ENCODE measurements at regions not wholly inside any gene's neighbourhood (a gene's known extent, or its start where the extent isn't known, plus 50 kb on each side); places are given as distances from the start of the nearest gene placed in this dataset.

DNA sequence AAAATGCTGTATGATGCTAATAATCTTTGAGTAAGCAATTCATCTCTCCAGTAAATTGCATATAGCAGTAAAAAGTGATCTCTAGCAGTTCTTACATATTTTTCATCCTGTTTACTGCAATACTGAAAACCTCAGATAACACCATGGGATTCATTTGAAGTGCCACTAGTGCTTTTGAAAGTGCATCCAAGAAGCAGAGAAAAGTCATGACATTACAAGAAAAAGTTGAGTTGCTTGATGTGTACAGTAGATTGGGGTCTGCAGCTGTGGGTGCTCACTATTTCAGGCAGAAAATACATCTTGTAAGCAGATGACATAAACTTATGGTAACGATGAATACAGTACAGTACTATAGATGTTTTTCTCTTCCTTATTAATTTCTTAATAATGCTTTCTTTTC, 1984.9 kb upstream of the LRRTM1 start:
- in situ Hi-C loops (cut with MboI) (no loop called here), intact Hi-C loops (cut with micrococcal nuclease; ENCODE audit: unreplicated experiment) (no loop called here)
- no peak overlapping the region for H3K4me3 ChIP-seq
- no TSS peak for BruUV-seq (replicated peaks)
- H4K20me1 ChIP-seq (ENCODE audit: control insufficient read depth, insufficient read depth): no peaks in the 10 kb centered on the region
- no peak for ATAC-seq
- no peaks in the 10 kb centered on the region for H3K79me2 ChIP-seq (ENCODE audit: control insufficient read depth, insufficient read depth, low read length)
- no peak overlapping the region for H2AFZ ChIP-seq (ENCODE audit: control insufficient read depth, low read depth, low read length)
- no peaks in the 10 kb centered on the region for H3K27me3 ChIP-seq (replicated peaks in 1 of 2; ENCODE audit: control insufficient read depth in 2 of 2, insufficient read depth in 2 of 2, low read length in 1 of 2)
- H3K4me1 ChIP-seq (ENCODE audit: control insufficient read depth, insufficient read depth, low read length): no peaks in the 10 kb centered on the region
- ChIA-PET RAD21 (ENCODE audit: unreplicated experiment) (interaction anchor here (1.1 to 1.2 kb wide), 2 partner anchors 49 to 52 kb away, joined by 3 read pairs; no protein-coding TSS in a partner anchor), POLR2A (no interaction called here), SMC1A (ENCODE audit: uncharacterized antibody, unreplicated experiment) (interaction anchor here (1.4 to 2.3 kb wide), 3 partner anchors 11 to 14 kb away, joined by 3 to 8 read pairs (median 3); no protein-coding TSS in a partner anchor), CTCF (interaction anchor here (0.8 kb wide), 1 partner anchor 13 kb away, joined by 3 read pairs; no protein-coding TSS in a partner anchor)
- no peaks in the 10 kb centered on the region for H3K9me3 ChIP-seq (replicated peaks; ENCODE audit: control insufficient read depth, insufficient read depth, low read length)
- no peak overlapping the region for H3K4me2 ChIP-seq (ENCODE audit: control insufficient read depth, insufficient read depth)
- no peak overlapping the region for H3K9ac ChIP-seq (ENCODE audit: control insufficient read depth, insufficient read depth, low read length)
- DNase-seq (ENCODE audit: low read depth, low spot score): no peak
- TF ChIP-seq ZSCAN29 (IDR thresholded peaks at IDR 0.05) (no peak), NFYB (IDR thresholded peaks at IDR 0.05; ENCODE audit: insufficient read depth, low read depth, low read length) (no peak), ATF2 (IDR thresholded peaks at IDR 0.05; ENCODE audit: low read length) (no peak), BMI1 (IDR thresholded peaks at IDR 0.05; ENCODE audit: borderline replicate concordance) (no peak), CREM (IDR thresholded peaks at IDR 0.05; ENCODE audit: low read depth) (no peak), ZNF384 (IDR thresholded peaks at IDR 0.05; ENCODE audit: borderline replicate concordance, low read depth, low read length) (no peak), CREB1 (IDR thresholded peaks at IDR 0.05; ENCODE audit: low read depth) (no peak), SP1 (IDR thresholded peaks at IDR 0.05; ENCODE audit: low read depth, low read length) (no peak), POLR2AphosphoS5 (IDR thresholded peaks at IDR 0.05; ENCODE audit: low read length) (no peak), MTA2 (IDR thresholded peaks at IDR 0.05; ENCODE audit: low read depth) (no peak), IKZF1 (conservative IDR thresholded peaks at IDR 0.05) (no peak)
- 48% methylated on average over 1 of the region's 1 CpG for WGBS (ENCODE audit: insufficient coverage, insufficient replicate concordance, low lambda C conversion rate, missing lambda C conversion rate)
- no peak overlapping the region for H3K27ac ChIP-seq (ENCODE audit: control insufficient read depth, insufficient read depth)
- no peak for FAIRE-seq
- no peaks in the 10 kb centered on the region for H3K36me3 ChIP-seq (ENCODE audit: control insufficient read depth in 2 of 2, insufficient read depth in 2 of 2, low read length in 1 of 2)
